H1 (cell line): ENCODE measurements at regions not wholly inside any gene's neighbourhood (a gene's known extent, or its start where the extent isn't known, plus 50 kb on each side); places are given as distances from the start of the nearest gene placed in this dataset.

Source experiments
- CTCF ChIA-PET: fragments of 300-600 bp; sonication (Branson Sonifier 250); formaldehyde crosslinking; loops from one replicate; lab custom pipeline; 2021; ENCODE audit not compliant: partially characterized antibody; lab: Charles Lee
- POLR2A ChIA-PET: fragments of 300-600 bp; sonication (Branson Sonifier 250); formaldehyde crosslinking; loops from one replicate; lab custom pipeline; 2021; ENCODE audit warnings: inconsistent platforms; ENCODE audit not compliant: partially characterized antibody; lab: Charles Lee
- DNase-seq, 2 experiments: peaks; one replicate each; pipeline versions ENCODE4 v3.0.0 to v3.0.0-alpha.2; 2010 to 2022; ENCODE audit warnings: low spot score in 2 of 2, low read depth in 1 of 2, mixed read lengths in 1 of 2
- FAIRE-seq: peaks from 2 replicates; lab custom pipeline; 2011; peaks lifted over from hg19 to GRCh38; lab: Jason Lieb, UNC
- H2AFZ ChIP-seq: 2 replicates; pipeline ENCODE4 v1.8.1; 2012; ENCODE audit warnings: low read length, inconsistent platforms
- H2AK5ac ChIP-seq: 2 replicates; pipeline ENCODE4 v1.6.1; 2013; ENCODE audit warnings: low read depth, low read length
- H2BK120ac ChIP-seq: replicated peaks from 2 replicates; pipeline ENCODE3; 2013; ENCODE audit warnings: low read depth, low read length, inconsistent platforms
- H2BK12ac ChIP-seq: 2 replicates; pipeline ENCODE4 v1.6.1; 2013; ENCODE audit warnings: low read depth, low read length
- H2BK15ac ChIP-seq: 2 replicates; pipeline ENCODE4 v1.6.1; 2013; ENCODE audit warnings: low read length
- H2BK20ac ChIP-seq: 2 replicates; pipeline ENCODE4 v1.6.1; 2013; ENCODE audit warnings: low read length
- H2BK5ac ChIP-seq: 2 replicates; pipeline ENCODE4 v1.6.1; 2013; ENCODE audit warnings: low read depth, low read length
- H3K14ac ChIP-seq: 2 replicates; pipeline ENCODE4 v1.6.1; 2013; ENCODE audit warnings: inconsistent platforms; ENCODE audit not compliant: insufficient read length
- H3K18ac ChIP-seq: 2 replicates; pipeline ENCODE4 v1.6.1; 2013; ENCODE audit warnings: low read length; ENCODE audit errors: extremely low read depth
- H3K23ac ChIP-seq: 2 replicates; pipeline ENCODE4 v1.6.1; 2013; ENCODE audit warnings: inconsistent platforms; ENCODE audit not compliant: insufficient read length
- H3K23me2 ChIP-seq: 2 replicates; pipeline ENCODE4 v1.6.1; 2013; ENCODE audit warnings: low read depth, low read length
- H3K27ac ChIP-seq: 2 replicates; pipeline ENCODE4 v1.6.1; 2011; ENCODE audit warnings: low read depth, low read length, inconsistent platforms
- H3K27me3 ChIP-seq, 4 experiments: replicated peaks in 1 of 4; 1 replicate in 1 of 4; 2 replicates in 3 of 4; pipeline versions ENCODE4 v1.6.1 to v1.8.1; 2011 to 2013; ENCODE audit warnings: low read length in 3 of 4, mild to moderate bottlenecking in 3 of 4, inconsistent platforms in 2 of 4, mixed read lengths in 2 of 4, moderate library complexity in 1 of 4; ENCODE audit not compliant: control insufficient read depth in 3 of 4, insufficient read depth in 3 of 4; ENCODE audit errors: extremely low read depth in 1 of 4
- H3K36me3 ChIP-seq, 4 experiments: 2 replicates each; pipeline versions ENCODE4 v1.6.1 to v1.8.1; 2011 to 2013; ENCODE audit warnings: mild to moderate bottlenecking in 4 of 4, low read length in 3 of 4, moderate library complexity in 2 of 4, control low read depth in 1 of 4, inconsistent platforms in 1 of 4; ENCODE audit not compliant: insufficient read depth in 4 of 4, control insufficient read depth in 2 of 4
- H3K4ac ChIP-seq: replicated peaks from 2 replicates; pipeline ENCODE3; 2013; ENCODE audit warnings: low read length, low read depth, mixed read lengths, inconsistent platforms; ENCODE audit not compliant: insufficient read length
- H3K4me1 ChIP-seq, 4 experiments: replicated peaks in 1 of 4; 1 replicate in 1 of 4; 2 replicates in 3 of 4; pipeline versions ENCODE4 v1.6.1 to v1.8.1; 2011 to 2013; ENCODE audit warnings: low read length in 3 of 4, inconsistent platforms in 2 of 4, mixed read lengths in 1 of 4; ENCODE audit not compliant: insufficient read depth in 4 of 4, control insufficient read depth in 3 of 4
- H3K4me2 ChIP-seq, 2 experiments: 2 replicates each; pipeline versions ENCODE4 v1.6.1 to v1.8.1; 2011 to 2013; ENCODE audit warnings: low read depth in 2 of 2, low read length in 2 of 2, control low read depth in 1 of 2, inconsistent platforms in 1 of 2, mild to moderate bottlenecking in 1 of 2; ENCODE audit not compliant: insufficient read depth in 1 of 2
- H3K4me3 ChIP-seq, 4 experiments: fragments of 200-600, 300-600 bp in 1 of 4; sonication (generic), shearing (Covaris generic), sonication (Bioruptor Twin) in 1 of 4; 2 replicates each; pipeline versions ENCODE4 v1.5.1 to v1.8.1; 2011 to 2016; ENCODE audit warnings: low read length in 4 of 4, low read depth in 3 of 4, control low read depth in 2 of 4, inconsistent platforms in 2 of 4, mild to moderate bottlenecking in 2 of 4, mixed read lengths in 1 of 4, moderate library complexity in 1 of 4; ENCODE audit not compliant: insufficient read depth in 2 of 4; ENCODE audit errors: extremely low read depth in 1 of 4
- H3K56ac ChIP-seq: replicated peaks from 2 replicates; pipeline ENCODE3; 2013; ENCODE audit warnings: low read depth, mild to moderate bottlenecking, mixed read lengths, low read length, inconsistent platforms; ENCODE audit not compliant: insufficient read length
- H3K79me1 ChIP-seq: 2 replicates; pipeline ENCODE4 v1.6.1; 2013; ENCODE audit warnings: low read depth, low read length, control low read depth
- H3K79me2 ChIP-seq, 2 experiments: 2 replicates each; pipeline versions ENCODE4 v1.6.1 to v1.8.1; 2012 to 2013; ENCODE audit warnings: low read length in 2 of 2, mild to moderate bottlenecking in 2 of 2, inconsistent platforms in 1 of 2; ENCODE audit not compliant: insufficient read depth in 2 of 2, control insufficient read depth in 1 of 2
- H3K9ac ChIP-seq, 4 experiments: replicated peaks in 1 of 4; 1 replicate in 1 of 4; 2 replicates in 3 of 4; pipeline versions ENCODE4 v1.6.1 to v1.8.1; 2011 to 2013; ENCODE audit warnings: low read depth in 3 of 4, low read length in 3 of 4, control low read depth in 2 of 4, mild to moderate bottlenecking in 2 of 4, moderate library complexity in 2 of 4, inconsistent platforms in 1 of 4; ENCODE audit errors: extremely low read depth in 1 of 4
- H3K9me3 ChIP-seq, 2 experiments: 2 replicates each; pipeline versions ENCODE4 v1.6.1 to v1.8.1; 2012 to 2013; ENCODE audit warnings: mild to moderate bottlenecking in 2 of 2, moderate library complexity in 2 of 2, control low read depth in 1 of 2, inconsistent platforms in 1 of 2, low read depth in 1 of 2, low read length in 1 of 2, mixed read lengths in 1 of 2; ENCODE audit not compliant: insufficient read depth in 2 of 2
- H4K20me1 ChIP-seq, 2 experiments: replicated peaks in 1 of 2; 2 replicates each; pipeline versions ENCODE3 to v1.8.1; 2011 to 2013; ENCODE audit warnings: inconsistent platforms in 2 of 2, low read length in 2 of 2, mild to moderate bottlenecking in 1 of 2; ENCODE audit not compliant: insufficient read depth in 2 of 2, control insufficient read depth in 1 of 2
- H4K5ac ChIP-seq: 2 replicates; pipeline ENCODE4 v1.6.1; 2013; ENCODE audit warnings: low read length, low read depth, mixed read lengths, inconsistent platforms; ENCODE audit not compliant: insufficient read length
- H4K8ac ChIP-seq: 2 replicates; pipeline ENCODE4 v1.8.0; 2013; ENCODE audit warnings: mild to moderate bottlenecking, moderate library complexity, low read length, inconsistent platforms; ENCODE audit not compliant: insufficient read depth; ENCODE audit errors: extremely low read depth
- H4K91ac ChIP-seq: replicated peaks from 2 replicates; pipeline ENCODE3; 2013; ENCODE audit warnings: low read length, mixed read lengths, inconsistent platforms; ENCODE audit not compliant: insufficient read length
- ASH2L ChIP-seq: fragments of 200-600, 300-600 bp; sonication (generic); IDR thresholded peaks from one replicate; pipeline ENCODE4 v1.7.1; 2017; ENCODE audit warnings: low read length
- BACH1 ChIP-seq: IDR thresholded peaks from 2 replicates; pipeline ENCODE4 v1.6.1; 2012; ENCODE audit warnings: low read length, improper control_type of control experiment
- CHD2 ChIP-seq: IDR thresholded peaks from 2 replicates; pipeline ENCODE4 v1.6.1; 2012; ENCODE audit warnings: low read length, improper control_type of control experiment
- GTF2F1 ChIP-seq: IDR thresholded peaks from 2 replicates; pipeline ENCODE4 v1.6.1; 2012; ENCODE audit warnings: low read depth, low read length, improper control_type of control experiment, borderline replicate concordance
- NANOG ChIP-seq: IDR thresholded peaks from 2 replicates; pipeline ENCODE4 v1.6.1; 2011; ENCODE audit warnings: low read length, low read depth, mild to moderate bottlenecking, inconsistent platforms; ENCODE audit not compliant: insufficient read depth, poor library complexity, severe bottlenecking
- SIN3A ChIP-seq, 2 experiments: IDR thresholded peaks in 1 of 2; conservative IDR thresholded peaks in 1 of 2; 2 replicates each; pipeline ENCODE4 v1.6.1; 2011 to 2012; ENCODE audit warnings: low read length in 2 of 2, improper control_type of control experiment in 1 of 2, low read depth in 1 of 2, mild to moderate bottlenecking in 1 of 2
- SP2 ChIP-seq: IDR thresholded peaks from 2 replicates; pipeline ENCODE4 v1.6.1; 2012; ENCODE audit warnings: mild to moderate bottlenecking, low read length, inconsistent platforms
- SP4 ChIP-seq: IDR thresholded peaks from 2 replicates; pipeline ENCODE4 v1.6.1; 2012; ENCODE audit warnings: low read length, inconsistent platforms
- TBP ChIP-seq: IDR thresholded peaks from 2 replicates; pipeline ENCODE4 v1.6.1; 2011; ENCODE audit warnings: low read depth, low read length, improper control_type of control experiment
- USF2 ChIP-seq: IDR thresholded peaks from 2 replicates; pipeline ENCODE4 v1.6.1; 2011; ENCODE audit warnings: low read length, improper control_type of control experiment

GRCh38 chr9:11443631-11444030, 830.8 kb upstream of the PTPRD start:
- no peak overlapping the region for H3K56ac ChIP-seq
- no peaks in the 10 kb centered on the region for H3K27me3 ChIP-seq
- no peaks in the 10 kb centered on the region for H4K20me1 ChIP-seq
- H4K8ac ChIP-seq: no peak overlapping the region
- H3K79me2 ChIP-seq: no peaks in the 10 kb centered on the region
- H4K5ac ChIP-seq: no peak overlapping the region
- CTCF ChIA-PET: no interaction called here
- H2BK120ac ChIP-seq: no peak overlapping the region
- no peak overlapping the region for H3K14ac ChIP-seq
- H3K9ac ChIP-seq: no peak overlapping the region
- H3K36me3 ChIP-seq: no peaks in the 10 kb centered on the region
- no peak overlapping the region for H3K4ac ChIP-seq
- no peaks in the 10 kb centered on the region for H3K79me1 ChIP-seq
- POLR2A ChIA-PET: no interaction called here
- DNase-seq (no peak), FAIRE-seq (no peak)
- no peaks in the 10 kb centered on the region for H3K9me3 ChIP-seq
- no peaks in the 10 kb centered on the region for H3K23me2 ChIP-seq
- H3K23ac ChIP-seq: no peak overlapping the region
- H4K91ac ChIP-seq: no peak overlapping the region
- no peak overlapping the region for H3K27ac ChIP-seq
- TF ChIP-seq SP4: no peak
- TF ChIP-seq NANOG: no peak
- TF ChIP-seq TBP: no peak
- TF ChIP-seq CHD2: no peak
- TF ChIP-seq SP2: no peak
- TF ChIP-seq GTF2F1: no peak
- TF ChIP-seq BACH1: no peak
- TF ChIP-seq USF2: no peak
- TF ChIP-seq SIN3A (conservative IDR thresholded peaks at IDR 0.05 in 1 of 2, IDR thresholded peaks at IDR 0.05 in 1 of 2; ENCODE audit: low read depth in 1 of 2, low read length in 2 of 2): no peak
- no peak for TF ChIP-seq ASH2L
- TF ChIP-seq, all 59 proteins: peak for 0
- no peak overlapping the region for H3K18ac ChIP-seq
- no peak overlapping the region for H2BK15ac ChIP-seq
- no peak overlapping the region for H2BK12ac ChIP-seq
- H2BK20ac ChIP-seq: no peak overlapping the region
- no peak overlapping the region for H2AFZ ChIP-seq
- H3K4me2 ChIP-seq: no peak overlapping the region
- no peaks in the 10 kb centered on the region for H3K4me1 ChIP-seq
- no peak overlapping the region for H2BK5ac ChIP-seq
- no peak overlapping the region for H3K4me3 ChIP-seq
- no peak overlapping the region for H2AK5ac ChIP-seq
